H7 (cell line): ENCODE measurements at regions not wholly inside any gene's neighbourhood (a gene's known extent, or its start where the extent isn't known, plus 50 kb on each side); places are given as distances from the start of the nearest gene placed in this dataset.

Experiments
- DNase-seq: peaks from one replicate; pipeline ENCODE4 v3.0.0; 2012
- H3K27me3 ChIP-seq: 2 replicates; pipeline ENCODE4 v1.6.0; 2011; ENCODE audit warnings: mild to moderate bottlenecking, low read length; ENCODE audit not compliant: control insufficient read depth, insufficient read depth
- H3K36me3 ChIP-seq: replicated peaks from 2 replicates; pipeline ENCODE4 v1.5.1; 2011; ENCODE audit warnings: low read length; ENCODE audit not compliant: control insufficient read depth, insufficient read depth
- H3K4me3 ChIP-seq: 2 replicates; pipeline ENCODE4 v1.5.1; 2011; ENCODE audit warnings: low read depth, mild to moderate bottlenecking, control low read depth, low read length, moderate library complexity; ENCODE audit not compliant: insufficient read depth

GRCh38 chr3:6079011-6079410 is 781.9 kb upstream of the GRM7 start:
- no peaks in the 10 kb centered on the region for H3K27me3 ChIP-seq
- no peak for DNase-seq
- no peaks in the 10 kb centered on the region for H3K36me3 ChIP-seq
- H3K4me3 ChIP-seq, result no peak overlapping the region

DNA sequence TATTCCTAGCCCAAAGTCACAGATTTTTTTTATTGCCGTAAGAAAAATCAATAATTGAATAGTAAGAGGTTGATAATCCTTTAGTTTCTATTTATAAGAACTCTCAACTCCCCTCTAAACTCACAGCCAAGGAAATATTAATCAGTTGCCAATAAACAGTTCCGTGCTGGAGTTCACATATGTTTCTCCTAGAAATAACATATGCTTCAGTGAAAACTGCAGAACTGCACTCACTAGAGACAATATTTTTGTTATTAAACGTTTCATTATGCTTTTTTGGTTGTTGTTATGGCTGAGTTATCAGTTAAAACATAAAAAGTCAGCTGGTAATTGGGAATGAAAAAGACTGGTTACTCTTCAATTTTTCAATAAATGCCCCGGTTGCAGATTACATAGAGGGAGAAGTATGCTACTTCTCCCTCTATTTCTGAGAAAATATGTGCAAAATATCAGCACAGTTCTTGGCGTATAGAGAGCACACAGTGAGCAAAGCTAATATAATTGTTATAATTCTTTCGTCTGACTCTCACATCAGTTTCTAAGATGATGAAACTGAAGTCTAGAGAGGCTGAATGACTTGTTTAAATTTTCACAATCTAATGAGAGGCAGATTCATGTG is 781.2 kb upstream of the GRM7 start:
- DNase-seq, result no peak
- Histone ChIP-seq H3K4me3 (no peak overlapping the region), H3K27me3 (no peaks in the 10 kb centered on the region), H3K36me3 (no peaks in the 10 kb centered on the region)

DNA sequence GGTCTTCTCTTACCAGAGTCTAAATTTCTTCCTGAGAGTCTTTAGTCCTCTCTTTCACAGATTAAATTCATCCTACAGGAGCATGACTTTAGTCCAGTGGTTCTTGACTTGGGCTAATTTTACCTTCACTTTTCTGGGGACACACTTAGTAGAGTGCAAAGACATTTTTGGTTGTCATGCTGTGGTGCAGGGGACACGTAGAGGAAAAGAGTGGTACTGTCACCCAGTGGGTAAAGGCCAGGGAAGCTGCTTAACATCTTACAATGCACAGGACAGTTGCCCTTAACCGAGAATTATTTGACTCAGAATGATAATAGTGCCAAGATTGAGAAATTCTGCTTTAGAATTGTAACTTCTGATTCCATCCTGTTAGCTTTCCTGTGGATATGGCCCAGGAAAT is 772.5 kb upstream of the GRM7 start:
- no peak for DNase-seq
- Histone ChIP-seq H3K4me3 (no peak overlapping the region), H3K27me3 (no peaks in the 10 kb centered on the region), H3K36me3 (no peaks in the 10 kb centered on the region)

DNA sequence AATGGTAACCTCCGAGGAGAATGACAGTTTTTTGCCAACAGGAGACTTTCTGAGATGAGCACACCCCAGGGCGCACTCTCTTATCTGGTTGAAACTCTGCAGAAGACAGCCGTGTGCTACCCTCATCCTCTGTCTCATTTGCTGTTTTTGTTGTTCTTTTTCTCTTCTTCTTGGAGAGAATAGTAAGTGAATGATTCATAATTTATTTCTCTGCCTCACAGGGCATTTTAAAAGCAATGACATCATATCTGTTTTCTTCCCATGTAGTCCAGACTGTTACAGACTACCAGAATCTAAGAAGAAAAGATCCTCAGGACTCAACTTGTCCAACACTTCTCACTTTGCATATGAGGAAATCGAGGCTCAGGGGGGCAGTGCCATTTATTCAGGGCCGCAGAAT is 771.1 kb upstream of the GRM7 start:
- DNase-seq, result no peak
- no peaks in the 10 kb centered on the region for H3K27me3 ChIP-seq
- no peaks in the 10 kb centered on the region for H3K36me3 ChIP-seq
- no peak overlapping the region for H3K4me3 ChIP-seq

- Histone ChIP-seq H3K27me3 (no peaks in the 10 kb centered on the region), H3K4me3 (no peak overlapping the region), H3K36me3 (no peaks in the 10 kb centered on the region)
- DNase-seq, result no peak
Observed at GRCh38 chr3:6091262-6091661, 769.7 kb upstream of the GRM7 start.

GRCh38 chr3:6095006-6095405 is 765.9 kb upstream of the GRM7 start:
- no peaks in the 10 kb centered on the region for H3K27me3 ChIP-seq
- no peaks in the 10 kb centered on the region for H3K36me3 ChIP-seq
- DNase-seq, result no peak
- H3K4me3 ChIP-seq, result no peak overlapping the region

GRCh38 chr3:6097021-6097420 is 763.9 kb upstream of the GRM7 start:
- Histone ChIP-seq H3K4me3 (no peak overlapping the region), H3K36me3 (no peaks in the 10 kb centered on the region), H3K27me3 (no peaks in the 10 kb centered on the region)
- DNase-seq, result no peak

DNA sequence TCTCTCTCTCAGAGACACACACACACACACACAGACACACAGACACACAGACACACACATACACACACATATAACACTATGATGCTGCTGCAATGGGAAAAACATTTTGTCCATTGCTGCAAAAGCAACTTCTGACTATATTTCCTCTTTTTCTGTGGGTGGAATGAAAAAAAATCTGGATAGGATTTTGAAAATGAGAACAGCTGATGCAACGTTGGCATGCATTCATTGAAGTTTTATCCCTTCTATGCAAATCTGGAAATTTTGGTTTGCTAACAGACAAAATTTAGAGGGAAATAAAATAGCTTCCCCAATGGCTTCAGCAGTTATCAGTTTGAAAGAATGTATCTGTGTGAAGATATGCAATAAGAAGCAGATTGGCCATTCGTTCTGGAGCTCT is 763.4 kb upstream of the GRM7 start:
- DNase-seq, result no peak
- no peak overlapping the region for H3K4me3 ChIP-seq
- H3K27me3 ChIP-seq, result no peaks in the 10 kb centered on the region
- no peaks in the 10 kb centered on the region for H3K36me3 ChIP-seq

- DNase-seq, result no peak
- no peak overlapping the region for H3K4me3 ChIP-seq
- no peaks in the 10 kb centered on the region for H3K36me3 ChIP-seq
- no peaks in the 10 kb centered on the region for H3K27me3 ChIP-seq
Observed at GRCh38 chr3:6098516-6099157, 762.3 kb upstream of the GRM7 start.

GRCh38 chr3:6099458-6100075 is 761.3 kb upstream of the GRM7 start:
- no peaks in the 10 kb centered on the region for H3K36me3 ChIP-seq
- DNase-seq, result no peak
- no peak overlapping the region for H3K4me3 ChIP-seq
- H3K27me3 ChIP-seq, result no peaks in the 10 kb centered on the region

GRCh38 chr3:6105187-6105586 is 755.7 kb upstream of the GRM7 start:
- H3K36me3 ChIP-seq, result no peaks in the 10 kb centered on the region
- H3K4me3 ChIP-seq, result no peak overlapping the region
- DNase-seq, result no peak
- no peaks in the 10 kb centered on the region for H3K27me3 ChIP-seq

GRCh38 chr3:6108957-6109356 is 752.0 kb upstream of the GRM7 start:
- H3K4me3 ChIP-seq, result no peak overlapping the region
- H3K27me3 ChIP-seq, result no peaks in the 10 kb centered on the region
- H3K36me3 ChIP-seq, result no peaks in the 10 kb centered on the region
- DNase-seq, result no peak

DNA sequence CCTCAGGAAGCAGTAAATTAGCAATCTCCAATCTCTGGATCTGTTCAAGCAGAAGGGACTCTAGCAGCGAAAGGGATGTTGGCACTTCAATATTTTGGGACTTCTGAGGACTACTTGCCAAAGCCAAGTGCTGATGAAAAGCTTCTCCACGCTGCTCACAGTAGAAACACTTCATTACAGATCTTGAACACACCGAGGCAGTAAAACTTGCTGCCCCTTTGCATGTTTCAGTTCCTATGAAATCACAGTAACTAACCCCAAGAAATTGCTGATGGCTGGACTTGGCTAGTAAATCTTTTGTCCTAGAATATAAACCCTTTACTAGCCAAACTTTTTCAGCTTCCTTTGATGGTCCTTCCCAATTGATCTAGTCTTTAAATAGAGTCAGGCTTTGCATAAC is 750.5 kb upstream of the GRM7 start:
- H3K27me3 ChIP-seq, result no peaks in the 10 kb centered on the region
- DNase-seq, result no peak
- no peaks in the 10 kb centered on the region for H3K36me3 ChIP-seq
- no peak overlapping the region for H3K4me3 ChIP-seq

- H3K36me3 ChIP-seq, result no peaks in the 10 kb centered on the region
- H3K27me3 ChIP-seq, result no peaks in the 10 kb centered on the region
- no peak for DNase-seq
- no peak overlapping the region for H3K4me3 ChIP-seq
Observed at GRCh38 chr3:6112546-6112945, 748.4 kb upstream of the GRM7 start.

- no peaks in the 10 kb centered on the region for H3K27me3 ChIP-seq
- DNase-seq, result no peak
- no peaks in the 10 kb centered on the region for H3K36me3 ChIP-seq
- no peak overlapping the region for H3K4me3 ChIP-seq
Observed at GRCh38 chr3:6113338-6113737, 747.6 kb upstream of the GRM7 start.
